Right cardiac atrium (tissue), 5 donors: ENCODE measurements at regions not wholly inside any gene's neighbourhood (a gene's known extent, or its start where the extent isn't known, plus 50 kb on each side); places are given as distances from the start of the nearest gene placed in this dataset.
"Not testable (repeated sequence)": the region's sequence is repeated elsewhere in the genome, so short reads cannot be mapped to it uniquely, and the experiment has no call there.

ENCODE experiments used
- ATAC-seq, 2 donors: fragments of 200-7000 bp; cut with Tn5 transposase; one replicate each; pipeline versions ENCODE4 v1.8.0 to v1.9.1; 2020; ENCODE audit warnings: moderate library complexity in 2 of 2, mild to moderate bottlenecking in 1 of 2
- DNase-seq, 3 donors: peaks; one replicate each; pipeline ENCODE4 v3.0.0-alpha.2; 2020
- H3K27ac ChIP-seq: one replicate; pipeline ENCODE4 v1.5.1; 2013; ENCODE audit warnings: mild to moderate bottlenecking, low read length, control low read depth, moderate library complexity
- H3K27me3 ChIP-seq: one replicate; pipeline ENCODE4 v1.6.1; 2013; ENCODE audit not compliant: control insufficient read depth, insufficient read depth
- H3K4me1 ChIP-seq: one replicate; pipeline ENCODE4 v1.6.1; 2013; ENCODE audit warnings: low read length; ENCODE audit not compliant: control insufficient read depth, insufficient read depth
- H3K4me3 ChIP-seq: one replicate; pipeline ENCODE4 v1.5.1; 2013; ENCODE audit warnings: low read length, control low read depth
- H3K9me3 ChIP-seq: one replicate; pipeline ENCODE4 v1.6.1; 2013; ENCODE audit warnings: low read length; ENCODE audit not compliant: control insufficient read depth
- WGBS: extraction: QIAGEN DNeasy Blood & Tissue Kit; methylation state at CpG from one replicate; pipeline ENCODE4 v1.1.7; 2013; 5-methylcytosine and 5-hydroxymethylcytosine counted together
- intact Hi-C, 4 donors: fragments of 100-400 bp; cut with DNase I; formaldehyde crosslinking; loops; one replicate each; pipeline versions ENCODE4 v1.11.0 to v1.14.0; 2022 to 2023
- donor health status: healthy with polysubstance abuse.
- donor health status: DM: no; HTN: yes; CAD: no.
- donor health status: DM: no; HTN: no; CAD: no.
- donor health status: DM: no; HTN: yes; CAD: no; lungs with severe emphysema.
- donor health status: DM: yes; HTN: yes; CAD: no.

GRCh38 chr17:27956601-27957445 lies 63.7 kb upstream of the LYRM9 start:
- H3K27me3 ChIP-seq = no peaks in the 10 kb centered on the region
- ATAC-seq (peak in 1 of 2 donors; percentile 30), DNase-seq (no peak)
- H3K4me1 ChIP-seq = no peaks in the 10 kb centered on the region
- H3K9me3 ChIP-seq = no peaks in the 10 kb centered on the region
- H3K27ac ChIP-seq = no peak overlapping the region
- WGBS = 64% methylated on average over 13 of the region's 13 CpGs
- intact Hi-C loops = no loop called here
- no peak overlapping the region for H3K4me3 ChIP-seq

- DNase-seq, H3K4me1 ChIP-seq, H3K4me3 ChIP-seq, intact Hi-C loops, H3K27me3 ChIP-seq, ATAC-seq, H3K9me3 ChIP-seq, H3K27ac ChIP-seq: not testable (repeated sequence)
- 63% methylated on average over 4 of the region's 4 CpGs for WGBS
Observed at GRCh38 chr17:27957446-27957793, 64.3 kb upstream of the LYRM9 start.

GRCh38 chr17:27958708-27959381 lies 65.7 kb upstream of the LYRM9 start:
- H3K4me1 ChIP-seq = no peaks in the 10 kb centered on the region
- WGBS = 47% methylated on average over 3 of the region's 3 CpGs

GRCh38 chr17:27959382-27959709 lies 66.2 kb upstream of the LYRM9 start:
- WGBS = 53% methylated on average over 5 of the region's 5 CpGs
- intact Hi-C loops = no loop called here
- Histone ChIP-seq H3K27me3 (no peaks in the 10 kb centered on the region), H3K4me1 (no peaks in the 10 kb centered on the region), H3K4me3 (no peak overlapping the region), H3K27ac (no peak overlapping the region), H3K9me3 (no peaks in the 10 kb centered on the region)
- DNase-seq (no peak), ATAC-seq (no peak)

More at GRCh38 chr17:27958708-27959381, 65.7 kb upstream of the LYRM9 start:
- intact Hi-C loops = no loop called here
- no peak overlapping the region for H3K4me3 ChIP-seq
- no peaks in the 10 kb centered on the region for H3K27me3 ChIP-seq
- H3K9me3 ChIP-seq = no peaks in the 10 kb centered on the region
- no peak overlapping the region for H3K27ac ChIP-seq
- ATAC-seq (no peak), DNase-seq (no peak)

- H3K4me1 ChIP-seq = no peaks in the 10 kb centered on the region
- 82% methylated on average over 6 of the region's 6 CpGs for WGBS
- H3K4me3 ChIP-seq = no peak overlapping the region
- ATAC-seq (no peak), DNase-seq (no peak)
- no peak overlapping the region for H3K27ac ChIP-seq
- H3K9me3 ChIP-seq = no peaks in the 10 kb centered on the region
- no peaks in the 10 kb centered on the region for H3K27me3 ChIP-seq
- intact Hi-C loops = no loop called here
Observed at GRCh38 chr17:27960183-27960849, 67.2 kb upstream of the LYRM9 start.

GRCh38 chr17:27962581-27962980 lies 69.4 kb upstream of the LYRM9 start:
- H3K27ac ChIP-seq, H3K4me1 ChIP-seq, H3K4me3 ChIP-seq, intact Hi-C loops, ATAC-seq, H3K27me3 ChIP-seq, DNase-seq, H3K9me3 ChIP-seq: not testable (repeated sequence)
- 83% methylated on average over 3 of the region's 3 CpGs for WGBS

- Histone ChIP-seq H3K9me3 (no peaks in the 10 kb centered on the region), H3K27ac (no peak overlapping the region), H3K4me3 (no peak overlapping the region), H3K27me3 (no peaks in the 10 kb centered on the region), H3K4me1 (no peaks in the 10 kb centered on the region)
- DNase-seq = no peak
- no peak for ATAC-seq
- intact Hi-C loops = no loop called here
- 79% methylated on average over 6 of the region's 6 CpGs for WGBS
Observed at GRCh38 chr17:27965224-27965623, 72.1 kb upstream of the LYRM9 start.

- 59% methylated on average over 8 of the region's 8 CpGs for WGBS
- Histone ChIP-seq H3K4me1 (no peaks in the 10 kb centered on the region), H3K4me3 (no peak overlapping the region), H3K9me3 (no peaks in the 10 kb centered on the region), H3K27ac (peak overlapping the region; percentile 9), H3K27me3 (no peaks in the 10 kb centered on the region)
- ATAC-seq = peak; percentile 80 to 90
- DNase-seq = peak; percentile 20 to 70 (median 65)
- intact Hi-C loops = no loop called here
Observed at GRCh38 chr17:27968206-27968732, 74.2 kb upstream of the NLK start.

- Histone ChIP-seq H3K4me3 (no peak overlapping the region), H3K9me3 (no peaks in the 10 kb centered on the region), H3K27me3 (no peaks in the 10 kb centered on the region), H3K4me1 (no peaks in the 10 kb centered on the region), H3K27ac (no peak overlapping the region)
- DNase-seq (no peak), ATAC-seq (no peak)
- intact Hi-C loops = no loop called here
- 97% methylated on average over 3 of the region's 3 CpGs for WGBS
Observed at GRCh38 chr17:27970587-27970986, 71.9 kb upstream of the NLK start.

GRCh38 chr17:27973258-27974044 lies 69.0 kb upstream of the NLK start:
- no peak overlapping the region for H3K4me3 ChIP-seq
- intact Hi-C loops = no loop called here
- no peak overlapping the region for H3K27ac ChIP-seq
- no peaks in the 10 kb centered on the region for H3K27me3 ChIP-seq
- no peak for ATAC-seq
- WGBS = 82% methylated on average over 5 of the region's 5 CpGs
- no peaks in the 10 kb centered on the region for H3K4me1 ChIP-seq
- no peaks in the 10 kb centered on the region for H3K9me3 ChIP-seq
- no peak for DNase-seq
